ENCODE measurements at regions not wholly inside any gene's neighbourhood (a gene's known extent, or its start where the extent isn't known, plus 50 kb on each side); places are given as distances from the start of the nearest gene placed in this dataset.
"Not testable (repeated sequence)": the region's sequence is repeated elsewhere in the genome, so short reads cannot be mapped to it uniquely, and the experiment has no call there.

DNA sequence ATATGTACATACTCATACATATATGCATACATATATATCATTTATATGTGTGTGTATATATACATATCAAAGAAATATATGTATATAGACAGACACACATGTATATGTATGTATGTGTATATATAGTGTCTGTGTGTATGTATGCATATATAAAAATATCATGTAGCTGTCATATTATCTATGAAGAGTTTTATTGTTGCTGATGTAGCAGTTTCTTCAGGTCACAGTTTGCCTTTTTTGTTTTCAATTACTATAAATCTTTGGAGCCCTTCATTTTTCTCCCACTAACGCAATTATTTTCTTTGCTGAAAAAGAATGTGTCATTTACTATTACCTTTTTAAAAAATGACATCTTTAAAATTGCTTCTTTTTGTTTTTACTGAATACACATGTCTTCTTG lies 904.5 kb downstream of the PLA2G4A start:
- H3K9me3 Mint-ChIP-seq (ENCODE audit: insufficient read depth) = no peaks in the 10 kb centered on the region
- H3K27me3 Mint-ChIP-seq (ENCODE audit: low read depth) = no peaks in the 10 kb centered on the region

GRCh38 chr1:187734427-187734826 lies 905.7 kb downstream of the PLA2G4A start:
- no peak for DNase-seq
- no peak overlapping the region for H3K27ac Mint-ChIP-seq
- ChIA-PET CTCF (no interaction called here), POLR2A (no interaction called here)
- no peaks in the 10 kb centered on the region for H3K36me3 Mint-ChIP-seq (ENCODE audit: low read depth)
- H3K27me3 Mint-ChIP-seq (ENCODE audit: low read depth) = no peaks in the 10 kb centered on the region
- no peaks in the 10 kb centered on the region for H3K4me1 Mint-ChIP-seq (ENCODE audit: low read depth)
- H3K9me3 Mint-ChIP-seq (ENCODE audit: insufficient read depth) = no peaks in the 10 kb centered on the region
- H3K4me3 Mint-ChIP-seq = no peak overlapping the region
- no peak for ATAC-seq

More for the DNA sequence above, 904.5 kb downstream of the PLA2G4A start:
- no peaks in the 10 kb centered on the region for H3K4me1 Mint-ChIP-seq (ENCODE audit: low read depth)
- H3K36me3 Mint-ChIP-seq (ENCODE audit: low read depth) = no peaks in the 10 kb centered on the region
- DNase-seq = no peak
- POLR2A ChIA-PET = no interaction called here
- no peak overlapping the region for H3K4me3 Mint-ChIP-seq
- CTCF ChIA-PET = no interaction called here
- no peak for ATAC-seq
- no peak overlapping the region for H3K27ac Mint-ChIP-seq

- Mint-ChIP-seq H3K4me1 (ENCODE audit: low read depth) (no peaks in the 10 kb centered on the region), H3K36me3 (ENCODE audit: low read depth) (no peaks in the 10 kb centered on the region), H3K4me3 (no peak overlapping the region), H3K27ac (no peak overlapping the region), H3K9me3 (ENCODE audit: insufficient read depth) (no peaks in the 10 kb centered on the region), H3K27me3 (ENCODE audit: low read depth) (no peaks in the 10 kb centered on the region)
- POLR2A ChIA-PET = no interaction called here
- CTCF ChIA-PET = no interaction called here
- no peak for DNase-seq
- no peak for ATAC-seq
Observed at GRCh38 chr1:187744665-187745064, 915.9 kb downstream of the PLA2G4A start.

- Mint-ChIP-seq H3K27ac (no peak overlapping the region), H3K4me3 (no peak overlapping the region), H3K27me3 (ENCODE audit: low read depth) (no peaks in the 10 kb centered on the region), H3K9me3 (ENCODE audit: insufficient read depth) (no peaks in the 10 kb centered on the region), H3K4me1 (ENCODE audit: low read depth) (no peaks in the 10 kb centered on the region), H3K36me3 (ENCODE audit: low read depth) (no peaks in the 10 kb centered on the region)
- DNase-seq (no peak), ATAC-seq (no peak)
- ChIA-PET CTCF (no interaction called here), POLR2A (no interaction called here)
Observed at GRCh38 chr1:187755536-187755935, 926.8 kb downstream of the PLA2G4A start.

DNA sequence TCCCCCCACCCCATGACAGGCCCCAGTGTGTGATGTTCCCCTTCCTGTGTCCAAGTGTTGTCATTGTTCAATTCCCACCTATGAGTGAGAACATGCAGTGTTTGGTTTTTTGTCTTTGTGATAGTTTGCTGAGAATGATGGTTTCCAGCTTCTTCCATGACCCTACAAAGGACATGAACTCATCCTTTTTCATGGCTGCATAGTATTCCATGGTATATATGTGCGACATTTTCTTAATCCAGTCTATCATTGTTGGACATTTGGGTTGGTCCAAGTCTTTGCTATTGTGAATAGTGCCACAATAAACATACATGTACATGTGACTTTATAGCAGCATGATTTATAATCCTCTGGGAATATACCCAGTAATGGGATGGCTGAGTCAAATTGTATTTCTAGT lies 927.9 kb downstream of the PLA2G4A start:
- H3K36me3 Mint-ChIP-seq (ENCODE audit: low read depth); H3K4me1 Mint-ChIP-seq (ENCODE audit: low read depth); H3K27ac Mint-ChIP-seq; POLR2A ChIA-PET; H3K9me3 Mint-ChIP-seq (ENCODE audit: insufficient read depth); CTCF ChIA-PET; H3K4me3 Mint-ChIP-seq; ATAC-seq; DNase-seq; H3K27me3 Mint-ChIP-seq (ENCODE audit: low read depth): not testable (repeated sequence)

DNA sequence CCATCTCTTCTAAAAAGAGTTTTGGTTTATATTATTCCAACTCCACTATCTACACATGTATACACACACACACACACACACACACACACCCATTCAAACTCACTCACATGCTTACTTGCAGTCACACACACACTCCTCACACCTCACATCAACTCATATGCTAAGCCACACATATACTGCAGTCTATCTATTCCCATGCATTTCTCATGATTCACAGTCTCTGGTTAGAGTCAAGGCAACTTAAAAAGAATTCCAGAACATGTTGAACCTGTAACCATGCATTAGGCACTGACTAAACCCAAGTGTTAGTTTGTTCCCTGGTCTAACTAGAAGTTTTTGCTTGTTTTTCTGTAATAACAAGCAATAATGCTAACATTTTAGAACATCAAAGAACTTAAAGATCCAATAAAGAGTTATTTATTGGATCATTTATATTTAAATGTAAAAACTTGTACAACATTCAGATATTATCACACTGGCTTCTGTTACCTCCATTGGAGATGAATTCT lies 931.1 kb downstream of the PLA2G4A start:
- Mint-ChIP-seq H3K9me3 (ENCODE audit: insufficient read depth) (no peaks in the 10 kb centered on the region), H3K27me3 (ENCODE audit: low read depth) (no peaks in the 10 kb centered on the region), H3K4me1 (ENCODE audit: low read depth) (no peaks in the 10 kb centered on the region), H3K36me3 (ENCODE audit: low read depth) (no peaks in the 10 kb centered on the region), H3K4me3 (no peak overlapping the region), H3K27ac (no peak overlapping the region)
- ATAC-seq = no peak
- CTCF ChIA-PET = no interaction called here
- DNase-seq = no peak
- POLR2A ChIA-PET = interaction anchor here (0.7 kb wide), 1 partner anchor 266 kb away, joined by 3 read pairs; no protein-coding TSS in a partner anchor

GRCh38 chr1:187762118-187762517 lies 933.4 kb downstream of the PLA2G4A start:
- CTCF ChIA-PET = no interaction called here

DNA sequence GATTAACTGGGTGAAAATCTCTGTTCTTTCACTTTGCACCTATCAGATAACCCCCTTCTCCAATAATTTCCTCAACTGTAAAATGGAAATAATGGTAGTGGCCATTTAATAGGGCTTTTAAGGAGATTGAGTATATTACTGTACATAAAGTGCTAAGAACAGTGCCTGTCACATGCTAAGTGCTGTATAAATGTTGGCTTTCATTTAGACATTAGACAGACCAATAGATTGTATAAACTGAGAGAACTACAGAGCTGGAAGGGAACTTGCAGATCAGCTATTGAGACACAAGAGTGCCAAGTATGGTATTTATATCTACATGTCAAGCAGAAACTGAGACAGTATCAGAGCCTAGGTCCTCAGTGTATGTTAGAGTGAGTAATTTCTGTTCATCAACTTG lies 934.7 kb downstream of the PLA2G4A start:
- H3K27me3 Mint-ChIP-seq (ENCODE audit: low read depth) = no peaks in the 10 kb centered on the region
- no peaks in the 10 kb centered on the region for H3K36me3 Mint-ChIP-seq (ENCODE audit: low read depth)
- no peak overlapping the region for H3K4me3 Mint-ChIP-seq
- DNase-seq (no peak), ATAC-seq (no peak)
- no peak overlapping the region for H3K27ac Mint-ChIP-seq
- H3K9me3 Mint-ChIP-seq (ENCODE audit: insufficient read depth) = peaks cover 7% of the 10 kb centered on the region
- no peaks in the 10 kb centered on the region for H3K4me1 Mint-ChIP-seq (ENCODE audit: low read depth)
- ChIA-PET CTCF (no interaction called here), POLR2A (no interaction called here)

More at GRCh38 chr1:187762118-187762517, 933.4 kb downstream of the PLA2G4A start:
- POLR2A ChIA-PET = no interaction called here
- Mint-ChIP-seq H3K4me1 (ENCODE audit: low read depth) (no peaks in the 10 kb centered on the region), H3K9me3 (ENCODE audit: insufficient read depth) (peaks cover 7% of the 10 kb centered on the region), H3K27me3 (ENCODE audit: low read depth) (no peaks in the 10 kb centered on the region), H3K27ac (no peak overlapping the region), H3K4me3 (no peak overlapping the region), H3K36me3 (ENCODE audit: low read depth) (no peaks in the 10 kb centered on the region)
- no peak for DNase-seq
- no peak for ATAC-seq

GRCh38 chr1:187763976-187764375 lies 935.2 kb downstream of the PLA2G4A start:
- no peaks in the 10 kb centered on the region for H3K27me3 Mint-ChIP-seq (ENCODE audit: low read depth)
- DNase-seq (no peak), ATAC-seq (no peak)
- no peak overlapping the region for H3K27ac Mint-ChIP-seq
- peaks cover 7% of the 10 kb centered on the region for H3K9me3 Mint-ChIP-seq (ENCODE audit: insufficient read depth)
- no peaks in the 10 kb centered on the region for H3K4me1 Mint-ChIP-seq (ENCODE audit: low read depth)
- ChIA-PET POLR2A (no interaction called here), CTCF (no interaction called here)
- H3K36me3 Mint-ChIP-seq (ENCODE audit: low read depth) = no peaks in the 10 kb centered on the region
- no peak overlapping the region for H3K4me3 Mint-ChIP-seq

- Mint-ChIP-seq H3K36me3 (ENCODE audit: low read depth) (no peaks in the 10 kb centered on the region), H3K27ac (no peak overlapping the region), H3K9me3 (ENCODE audit: insufficient read depth) (peaks cover 5% of the 10 kb centered on the region), H3K4me1 (ENCODE audit: low read depth) (no peaks in the 10 kb centered on the region), H3K4me3 (no peak overlapping the region), H3K27me3 (ENCODE audit: low read depth) (no peaks in the 10 kb centered on the region)
- no peak for DNase-seq
- CTCF ChIA-PET = no interaction called here
- POLR2A ChIA-PET = no interaction called here
- ATAC-seq = no peak
Observed at GRCh38 chr1:187771396-187771795, 942.6 kb downstream of the PLA2G4A start.

GRCh38 chr1:187773168-187773567 lies 944.4 kb downstream of the PLA2G4A start:
- H3K4me1 Mint-ChIP-seq (ENCODE audit: low read depth) = no peaks in the 10 kb centered on the region
- H3K36me3 Mint-ChIP-seq (ENCODE audit: low read depth) = no peaks in the 10 kb centered on the region
- ChIA-PET CTCF (no interaction called here), POLR2A (no interaction called here)
- no peak overlapping the region for H3K4me3 Mint-ChIP-seq
- H3K9me3 Mint-ChIP-seq (ENCODE audit: insufficient read depth) = peaks cover 2% of the 10 kb centered on the region
- no peak overlapping the region for H3K27ac Mint-ChIP-seq
- ATAC-seq (no peak), DNase-seq (no peak)
- H3K27me3 Mint-ChIP-seq (ENCODE audit: low read depth) = no peaks in the 10 kb centered on the region

- H3K36me3 Mint-ChIP-seq (ENCODE audit: low read depth) = no peaks in the 10 kb centered on the region
- ChIA-PET POLR2A (no interaction called here), CTCF (no interaction called here)
- no peak for ATAC-seq
- H3K9me3 Mint-ChIP-seq (ENCODE audit: insufficient read depth) = peaks cover 5% of the 10 kb centered on the region
- H3K27me3 Mint-ChIP-seq (ENCODE audit: low read depth) = no peaks in the 10 kb centered on the region
- no peak for DNase-seq
- no peak overlapping the region for H3K27ac Mint-ChIP-seq
- H3K4me1 Mint-ChIP-seq (ENCODE audit: low read depth) = no peaks in the 10 kb centered on the region
- H3K4me3 Mint-ChIP-seq = no peak overlapping the region
Observed at GRCh38 chr1:187787736-187788135, 959.0 kb downstream of the PLA2G4A start.

- ChIA-PET CTCF (no interaction called here), POLR2A (no interaction called here)
- no peaks in the 10 kb centered on the region for H3K36me3 Mint-ChIP-seq (ENCODE audit: low read depth)
- DNase-seq (no peak), ATAC-seq (no peak)
- peaks cover 5% of the 10 kb centered on the region for H3K9me3 Mint-ChIP-seq (ENCODE audit: insufficient read depth)
- no peaks in the 10 kb centered on the region for H3K27me3 Mint-ChIP-seq (ENCODE audit: low read depth)
- H3K4me3 Mint-ChIP-seq = no peak overlapping the region
- no peaks in the 10 kb centered on the region for H3K4me1 Mint-ChIP-seq (ENCODE audit: low read depth)
- no peak overlapping the region for H3K27ac Mint-ChIP-seq
Observed at GRCh38 chr1:187788718-187789117, 960.0 kb downstream of the PLA2G4A start.
